ENCODE measurements at regions not wholly inside any gene's neighbourhood (a gene's known extent, or its start where the extent isn't known, plus 50 kb on each side); places are given as distances from the start of the nearest gene placed in this dataset.

DNA sequence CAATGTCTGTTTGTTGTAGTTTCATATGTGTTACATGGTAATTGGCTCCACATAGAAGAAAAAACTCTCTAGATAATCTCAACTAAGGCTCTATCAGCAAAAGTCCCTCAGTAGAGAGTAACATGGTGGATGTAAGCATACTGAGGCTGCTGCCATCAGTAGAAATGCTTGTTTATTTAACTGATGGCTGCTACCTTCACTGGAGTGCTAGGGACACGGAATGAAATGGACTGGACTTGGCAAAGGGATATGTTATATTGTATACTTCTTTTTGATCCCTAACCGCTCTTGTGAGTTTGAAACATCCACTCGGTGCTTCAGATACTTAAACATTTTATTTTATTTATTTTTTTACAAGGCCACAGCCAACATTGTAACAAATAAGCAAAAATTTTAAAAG is 143.0 kb downstream of the ZNF281 start:
- CTCF ChIA-PET (ENCODE audit: low intra/inter-chr PET ratio), result no interaction called here
- DNase-seq (ENCODE audit: extremely low read depth in 1 of 4, low spot score in 3 of 4) (no peak), FAIRE-seq (no peak), ATAC-seq (no peak)
- Histone ChIP-seq H3K9ac (ENCODE audit: insufficient read depth in 1 of 2, low read depth in 2 of 2, low read length in 2 of 2) (no peak overlapping the region), H3K4me3 (no peak overlapping the region), H3K27ac (ENCODE audit: extremely low read depth, low read depth, low read length) (no peak overlapping the region), H3K4me1 (replicated peaks in 1 of 2; ENCODE audit: control insufficient read depth in 2 of 2, insufficient read depth in 2 of 2, low read length in 2 of 2) (no peaks in the 10 kb centered on the region), H3K79me2 (ENCODE audit: control insufficient read depth, insufficient read depth, low read length) (no peaks in the 10 kb centered on the region), H3K9me3 (replicated peaks; ENCODE audit: control insufficient read depth, insufficient read depth, low read depth, low read length) (no peaks in the 10 kb centered on the region), H3K9me1 (ENCODE audit: control insufficient read depth, insufficient read depth, low read length) (no peaks in the 10 kb centered on the region), H2AFZ (ENCODE audit: low read depth, low read length) (no peak overlapping the region), H3K27me3 (ENCODE audit: control insufficient read depth in 2 of 2, insufficient read depth in 2 of 2, low read length in 2 of 2) (peaks cover 2 to 5% of the 10 kb centered on the region in 2 experiments; a peak in 1 of 5 replicates), H3K36me3 (ENCODE audit: control insufficient read depth, insufficient read depth, low read length) (no peaks in the 10 kb centered on the region), H3K4me2 (ENCODE audit: insufficient read depth, low read length) (no peak overlapping the region), H4K20me1 (replicated peaks; ENCODE audit: control insufficient read depth, insufficient read depth, low read length) (no peaks in the 10 kb centered on the region)
- no TSS peak for BruUV-seq (replicated peaks)
- POLR2A ChIA-PET, result interaction anchor here (0.9 kb wide), 1 partner anchor 10 kb away, joined by 5 read pairs; no protein-coding TSS in a partner anchor
- in situ Hi-C loops (cut with MboI) (no loop called here), intact Hi-C loops (cut with micrococcal nuclease) (no loop called here)
- 5% methylated on average over 3 of the region's 3 CpGs for WGBS (ENCODE audit: insufficient coverage, low coverage, missing lambda C conversion rate)
- TF ChIP-seq ARID1B (IDR thresholded peaks at IDR 0.05), result no peak
- TF ChIP-seq EZH2 (IDR thresholded peaks at IDR 0.05; ENCODE audit: borderline replicate concordance, low read depth, low read length), result no peak
- TF ChIP-seq ZBTB1 (CRISPR knock-in tag; IDR thresholded peaks at IDR 0.05; ENCODE audit: borderline replicate concordance, low read depth), result no peak
- TF ChIP-seq, protein P1, sequence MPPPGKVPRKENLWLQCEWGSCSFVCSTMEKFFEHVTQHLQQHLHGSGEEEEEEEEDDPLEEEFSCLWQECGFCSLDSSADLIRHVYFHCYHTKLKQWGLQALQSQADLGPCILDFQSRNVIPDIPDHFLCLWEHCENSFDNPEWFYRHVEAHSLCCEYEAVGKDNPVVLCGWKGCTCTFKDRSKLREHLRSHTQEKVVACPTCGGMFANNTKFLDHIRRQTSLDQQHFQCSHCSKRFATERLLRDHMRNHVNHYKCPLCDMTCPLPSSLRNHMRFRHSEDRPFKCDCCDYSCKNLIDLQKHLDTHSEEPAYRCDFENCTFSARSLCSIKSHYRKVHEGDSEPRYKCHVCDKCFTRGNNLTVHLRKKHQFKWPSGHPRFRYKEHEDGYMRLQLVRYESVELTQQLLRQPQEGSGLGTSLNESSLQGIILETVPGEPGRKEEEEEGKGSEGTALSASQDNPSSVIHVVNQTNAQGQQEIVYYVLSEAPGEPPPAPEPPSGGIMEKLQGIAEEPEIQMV (tag; conservative IDR thresholded peaks at IDR 0.05; ENCODE audit: low read depth), result no peak
- TF ChIP-seq, protein P2, sequence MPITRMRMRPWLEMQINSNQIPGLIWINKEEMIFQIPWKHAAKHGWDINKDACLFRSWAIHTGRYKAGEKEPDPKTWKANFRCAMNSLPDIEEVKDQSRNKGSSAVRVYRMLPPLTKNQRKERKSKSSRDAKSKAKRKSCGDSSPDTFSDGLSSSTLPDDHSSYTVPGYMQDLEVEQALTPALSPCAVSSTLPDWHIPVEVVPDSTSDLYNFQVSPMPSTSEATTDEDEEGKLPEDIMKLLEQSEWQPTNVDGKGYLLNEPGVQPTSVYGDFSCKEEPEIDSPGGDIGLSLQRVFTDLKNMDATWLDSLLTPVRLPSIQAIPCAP (CRISPR knock-in tag; IDR thresholded peaks at IDR 0.05; ENCODE audit: borderline replicate concordance), result no peak
- TF ChIP-seq, protein P3, sequence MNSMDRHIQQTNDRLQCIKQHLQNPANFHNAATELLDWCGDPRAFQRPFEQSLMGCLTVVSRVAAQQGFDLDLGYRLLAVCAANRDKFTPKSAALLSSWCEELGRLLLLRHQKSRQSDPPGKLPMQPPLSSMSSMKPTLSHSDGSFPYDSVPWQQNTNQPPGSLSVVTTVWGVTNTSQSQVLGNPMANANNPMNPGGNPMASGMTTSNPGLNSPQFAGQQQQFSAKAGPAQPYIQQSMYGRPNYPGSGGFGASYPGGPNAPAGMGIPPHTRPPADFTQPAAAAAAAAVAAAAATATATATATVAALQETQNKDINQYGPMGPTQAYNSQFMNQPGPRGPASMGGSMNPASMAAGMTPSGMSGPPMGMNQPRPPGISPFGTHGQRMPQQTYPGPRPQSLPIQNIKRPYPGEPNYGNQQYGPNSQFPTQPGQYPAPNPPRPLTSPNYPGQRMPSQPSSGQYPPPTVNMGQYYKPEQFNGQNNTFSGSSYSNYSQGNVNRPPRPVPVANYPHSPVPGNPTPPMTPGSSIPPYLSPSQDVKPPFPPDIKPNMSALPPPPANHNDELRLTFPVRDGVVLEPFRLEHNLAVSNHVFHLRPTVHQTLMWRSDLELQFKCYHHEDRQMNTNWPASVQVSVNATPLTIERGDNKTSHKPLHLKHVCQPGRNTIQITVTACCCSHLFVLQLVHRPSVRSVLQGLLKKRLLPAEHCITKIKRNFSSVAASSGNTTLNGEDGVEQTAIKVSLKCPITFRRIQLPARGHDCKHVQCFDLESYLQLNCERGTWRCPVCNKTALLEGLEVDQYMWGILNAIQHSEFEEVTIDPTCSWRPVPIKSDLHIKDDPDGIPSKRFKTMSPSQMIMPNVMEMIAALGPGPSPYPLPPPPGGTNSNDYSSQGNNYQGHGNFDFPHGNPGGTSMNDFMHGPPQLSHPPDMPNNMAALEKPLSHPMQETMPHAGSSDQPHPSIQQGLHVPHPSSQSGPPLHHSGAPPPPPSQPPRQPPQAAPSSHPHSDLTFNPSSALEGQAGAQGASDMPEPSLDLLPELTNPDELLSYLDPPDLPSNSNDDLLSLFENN (IDR thresholded peaks at IDR 0.05; ENCODE audit: low read depth in 2 of 2, low read length in 2 of 2), result no peak
- TF ChIP-seq, protein P4, sequence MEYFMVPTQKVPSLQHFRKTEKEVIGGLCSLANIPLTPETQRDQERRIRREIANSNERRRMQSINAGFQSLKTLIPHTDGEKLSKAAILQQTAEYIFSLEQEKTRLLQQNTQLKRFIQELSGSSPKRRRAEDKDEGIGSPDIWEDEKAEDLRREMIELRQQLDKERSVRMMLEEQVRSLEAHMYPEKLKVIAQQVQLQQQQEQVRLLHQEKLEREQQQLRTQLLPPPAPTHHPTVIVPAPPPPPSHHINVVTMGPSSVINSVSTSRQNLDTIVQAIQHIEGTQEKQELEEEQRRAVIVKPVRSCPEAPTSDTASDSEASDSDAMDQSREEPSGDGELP (CRISPR knock-in tag; IDR thresholded peaks at IDR 0.05; ENCODE audit: borderline replicate concordance), result no peak
- TF ChIP-seq, protein P5, sequence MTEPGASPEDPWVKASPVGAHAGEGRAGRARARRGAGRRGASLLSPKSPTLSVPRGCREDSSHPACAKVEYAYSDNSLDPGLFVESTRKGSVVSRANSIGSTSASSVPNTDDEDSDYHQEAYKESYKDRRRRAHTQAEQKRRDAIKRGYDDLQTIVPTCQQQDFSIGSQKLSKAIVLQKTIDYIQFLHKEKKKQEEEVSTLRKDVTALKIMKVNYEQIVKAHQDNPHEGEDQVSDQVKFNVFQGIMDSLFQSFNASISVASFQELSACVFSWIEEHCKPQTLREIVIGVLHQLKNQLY (CRISPR knock-in tag; conservative IDR thresholded peaks at IDR 0.05), result no peak
- no peak for TF ChIP-seq BACH1 (tag; IDR thresholded peaks at IDR 0.05)
- TF ChIP-seq, protein P6, sequence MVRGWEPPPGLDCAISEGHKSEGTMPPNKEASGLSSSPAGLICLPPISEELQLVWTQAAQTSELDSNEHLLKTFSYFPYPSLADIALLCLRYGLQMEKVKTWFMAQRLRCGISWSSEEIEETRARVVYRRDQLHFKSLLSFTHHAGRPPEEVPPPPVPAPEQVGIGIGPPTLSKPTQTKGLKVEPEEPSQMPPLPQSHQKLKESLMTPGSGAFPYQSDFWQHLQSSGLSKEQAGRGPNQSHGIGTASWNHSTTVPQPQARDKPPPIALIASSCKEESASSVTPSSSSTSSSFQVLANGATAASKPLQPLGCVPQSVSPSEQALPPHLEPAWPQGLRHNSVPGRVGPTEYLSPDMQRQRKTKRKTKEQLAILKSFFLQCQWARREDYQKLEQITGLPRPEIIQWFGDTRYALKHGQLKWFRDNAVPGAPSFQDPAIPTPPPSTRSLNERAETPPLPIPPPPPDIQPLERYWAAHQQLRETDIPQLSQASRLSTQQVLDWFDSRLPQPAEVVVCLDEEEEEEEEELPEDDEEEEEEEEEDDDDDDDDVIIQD (CRISPR knock-in tag; IDR thresholded peaks at IDR 0.05), result no peak
- TF ChIP-seq PHF8 (IDR thresholded peaks at IDR 0.05; ENCODE audit: borderline replicate concordance, low read length), result no peak
- TF ChIP-seq PCBP2 (IDR thresholded peaks at IDR 0.05; ENCODE audit: low read depth, low read length, poor library complexity, severe bottlenecking), result no peak
